Medulla oblongata (tissue), 1 donor: ENCODE measurements at regions not wholly inside any gene's neighbourhood (a gene's known extent, or its start where the extent isn't known, plus 50 kb on each side); places are given as distances from the start of the nearest gene placed in this dataset.
"Not testable (repeated sequence)": the region's sequence is repeated elsewhere in the genome, so short reads cannot be mapped to it uniquely, and the experiment has no call there.

Experiments
- DNase-seq: peaks from one replicate; pipeline ENCODE4 v3.0.0-alpha.2; 2015; ENCODE audit errors: extremely low spot score

DNA sequence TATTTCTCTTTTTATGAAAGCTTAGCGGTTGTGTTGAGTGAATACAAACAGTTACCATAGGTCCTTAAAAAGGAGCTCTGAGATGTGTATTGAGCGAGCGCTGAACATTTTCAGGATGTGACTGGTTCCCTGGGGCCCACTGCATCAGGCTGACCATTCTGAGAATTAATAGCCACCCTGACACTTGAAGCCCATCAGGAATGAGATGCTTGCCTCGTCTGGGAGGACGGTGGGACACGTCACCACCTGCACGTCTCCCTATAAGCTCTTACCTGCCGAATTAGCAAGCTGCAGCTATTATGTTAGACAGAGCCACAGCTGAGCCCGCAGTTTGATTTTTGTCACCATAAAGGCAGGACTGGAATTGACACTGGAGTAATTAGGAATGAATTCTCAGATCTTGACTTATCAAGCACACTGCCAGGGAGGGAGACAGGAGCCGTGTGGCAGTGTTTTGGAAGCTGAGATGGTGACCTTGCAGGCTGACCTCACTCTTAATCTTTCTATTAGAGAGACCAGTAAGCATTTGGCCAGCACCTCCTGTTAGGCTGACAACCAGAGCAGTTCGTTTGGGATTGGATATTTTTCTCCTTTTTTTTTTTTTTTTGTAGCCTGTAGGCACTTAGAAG is 373.1 kb upstream of the WWC1 start:
- DNase-seq: no peak

DNA sequence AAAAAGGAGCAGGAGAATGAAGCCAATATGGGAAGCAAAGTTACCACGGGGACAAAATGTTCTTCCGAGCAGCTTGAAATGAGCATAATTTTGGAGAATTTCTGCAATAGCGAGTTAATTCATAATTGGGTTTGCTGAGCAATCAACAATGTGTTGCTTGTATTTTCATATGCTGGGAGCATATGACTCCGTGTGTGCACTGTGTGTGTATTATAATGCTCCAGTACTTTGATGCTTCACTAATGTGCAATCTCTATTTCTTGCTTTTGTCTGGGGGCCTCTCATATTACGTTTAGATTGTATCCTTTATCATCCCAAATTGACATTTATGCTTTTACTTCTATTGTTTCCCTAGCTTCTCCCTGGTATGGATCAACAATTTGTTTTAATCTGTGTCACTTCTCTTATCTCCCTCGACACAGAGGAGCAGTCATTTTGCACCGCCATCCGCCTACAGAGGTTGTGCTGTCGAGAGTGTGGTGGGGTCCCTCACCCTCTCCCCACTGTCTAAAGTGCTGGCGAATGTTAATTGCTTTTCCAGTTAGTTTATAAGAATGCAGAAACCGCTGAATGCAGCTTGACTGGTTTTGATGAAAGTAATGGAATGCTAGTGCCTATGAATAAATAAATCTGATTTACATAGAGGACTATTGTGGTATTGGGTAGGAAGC is 372.5 kb upstream of the WWC1 start:
- no peak for DNase-seq

DNA sequence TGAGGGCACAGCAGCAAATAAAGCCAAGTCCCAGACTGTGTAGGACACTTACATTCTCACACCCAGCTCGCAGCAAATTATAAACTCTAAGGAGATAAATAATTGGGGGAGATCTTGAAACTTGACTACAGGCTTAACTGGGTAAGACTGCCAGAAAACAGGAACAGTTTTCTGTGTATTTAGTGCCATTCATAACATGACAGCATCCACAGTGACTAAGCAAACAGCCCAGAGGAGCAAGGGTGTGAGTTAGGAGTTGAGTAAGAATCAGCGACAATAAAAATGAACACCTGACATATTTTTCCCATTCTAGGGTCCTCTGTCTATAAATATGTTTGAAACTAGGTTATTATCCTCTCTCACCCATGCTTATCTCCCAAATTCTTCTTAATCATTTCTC is 370.9 kb upstream of the WWC1 start:
- DNase-seq: no peak

DNA sequence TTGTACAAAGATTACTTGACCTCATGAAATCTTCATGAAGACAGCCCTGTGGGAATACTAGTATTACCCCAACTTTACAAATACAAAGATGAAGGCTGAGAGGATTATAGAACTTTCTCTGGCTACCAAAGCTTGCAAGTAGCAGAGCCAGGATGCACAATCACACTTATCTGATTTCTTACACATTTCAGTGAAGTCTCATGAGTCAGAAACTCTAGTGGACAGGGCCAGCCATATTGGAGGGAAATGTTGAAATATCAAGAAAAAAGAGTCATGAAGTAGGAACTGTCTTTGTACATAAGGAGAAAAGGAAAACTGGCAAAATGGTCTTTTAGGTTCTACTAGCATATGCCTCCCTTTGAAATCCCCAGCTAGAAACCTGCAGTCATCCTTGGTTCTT is 369.6 kb upstream of the WWC1 start:
- DNase-seq: no peak

DNA sequence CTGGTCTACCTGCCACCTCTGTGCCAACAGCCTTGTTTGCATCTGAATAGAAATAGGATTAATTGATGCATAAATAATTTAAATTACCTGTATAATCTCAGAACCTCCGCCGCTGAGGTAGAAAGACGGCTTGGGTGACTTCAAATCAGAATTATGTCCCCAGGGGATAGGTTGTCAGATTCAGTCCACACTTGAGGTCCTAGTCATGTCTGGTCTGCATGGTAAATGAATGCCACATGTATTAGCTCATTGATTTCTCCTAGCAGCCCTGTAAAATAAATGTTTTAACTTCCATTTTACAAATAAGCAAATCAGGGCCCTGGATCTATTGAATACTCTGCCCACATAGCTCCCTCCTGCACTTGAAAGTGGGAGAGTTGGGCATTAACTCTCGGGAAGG is 368.0 kb upstream of the WWC1 start:
- DNase-seq: no peak

DNA sequence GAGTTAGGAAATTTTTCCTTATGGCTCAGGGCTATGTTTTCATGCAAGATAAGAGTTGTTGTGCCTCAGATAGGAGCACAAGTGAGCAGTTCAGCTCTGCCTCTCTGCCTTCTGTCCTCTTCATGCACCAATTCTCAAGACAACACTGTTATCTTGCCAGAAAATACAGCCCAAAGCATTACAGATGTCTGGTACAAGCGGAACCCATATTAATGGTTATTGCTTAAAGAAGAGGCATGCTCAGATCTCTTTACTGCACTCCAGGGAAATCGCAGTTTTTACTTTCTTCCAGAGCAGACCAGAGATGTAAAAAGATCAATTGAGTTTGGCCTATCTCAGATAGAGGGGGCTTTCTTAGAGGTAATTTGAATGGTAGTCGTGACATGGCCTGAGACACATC is 361.6 kb upstream of the WWC1 start:
- no peak for DNase-seq

DNA sequence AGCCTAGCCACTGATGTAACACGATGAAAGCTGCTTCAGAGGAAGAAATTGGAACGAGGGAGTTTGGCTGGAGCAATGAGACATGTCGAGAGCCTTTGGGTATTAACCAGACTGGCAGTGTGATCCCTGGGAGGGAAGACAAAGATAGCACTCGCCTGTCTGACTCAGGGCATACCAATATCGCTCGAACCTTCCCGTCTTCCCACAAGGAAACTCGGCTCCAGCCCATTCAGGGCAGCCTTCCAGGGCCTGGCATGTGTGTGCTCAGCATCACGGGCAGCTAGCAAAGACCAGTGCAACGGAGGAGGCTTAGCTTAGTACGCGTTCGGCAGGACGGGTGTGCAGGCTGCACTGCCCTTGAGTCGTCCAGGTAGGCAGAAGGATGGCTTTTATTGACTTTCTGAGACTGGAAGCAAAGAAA is 356.9 kb upstream of the WWC1 start:
- peak; percentile 21 for DNase-seq

DNA sequence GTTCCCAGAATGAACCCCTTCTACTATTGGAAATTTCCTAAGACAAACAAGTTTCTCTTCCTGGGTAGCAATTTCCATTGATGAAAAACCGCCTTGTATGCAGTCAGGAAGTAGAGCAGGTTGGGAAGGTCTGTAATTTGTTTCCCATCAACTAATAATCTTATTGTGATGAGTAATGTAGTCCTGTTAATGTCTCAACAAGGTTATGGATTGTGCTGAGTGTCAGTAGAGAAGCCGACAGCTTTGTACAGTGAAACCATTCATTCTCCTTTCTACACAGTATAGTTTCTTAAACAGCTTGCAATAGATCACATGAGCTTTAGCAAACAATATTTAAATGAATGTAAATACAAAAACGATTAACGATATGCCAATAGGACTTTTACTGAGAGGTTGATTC is 355.4 kb upstream of the WWC1 start:
- DNase-seq: no peak

DNA sequence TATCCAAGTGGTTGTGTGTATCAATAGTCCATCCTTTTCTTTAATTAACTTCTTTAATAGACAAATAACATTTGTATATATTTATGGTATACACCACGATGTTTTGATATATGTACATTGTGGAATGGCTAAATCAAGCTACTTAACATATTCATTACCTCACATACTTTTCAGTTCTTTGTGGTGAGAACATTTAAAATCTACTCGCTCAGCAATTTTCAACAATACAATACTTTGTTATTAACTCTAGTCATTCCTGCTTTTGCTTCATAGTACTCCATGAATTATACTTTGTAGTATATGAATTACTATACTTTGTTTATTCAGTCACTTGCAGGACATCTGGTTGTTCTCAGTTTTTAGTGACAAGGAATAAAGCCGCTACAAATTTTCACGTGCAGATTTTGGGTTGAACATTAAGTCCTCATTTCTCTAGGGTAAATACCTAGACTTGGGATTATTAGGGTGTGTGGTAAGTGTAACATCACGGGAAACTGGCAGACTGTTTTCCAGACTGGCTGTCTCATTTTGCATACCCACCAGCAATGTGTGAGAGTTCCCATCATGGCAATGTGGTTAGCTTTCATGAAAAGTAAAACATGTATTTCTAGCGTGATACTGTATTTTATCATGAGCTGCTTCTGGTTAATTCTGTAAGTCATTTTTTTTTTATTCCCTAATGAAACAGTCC is 354.4 kb upstream of the WWC1 start:
- DNase-seq: no peak

DNA sequence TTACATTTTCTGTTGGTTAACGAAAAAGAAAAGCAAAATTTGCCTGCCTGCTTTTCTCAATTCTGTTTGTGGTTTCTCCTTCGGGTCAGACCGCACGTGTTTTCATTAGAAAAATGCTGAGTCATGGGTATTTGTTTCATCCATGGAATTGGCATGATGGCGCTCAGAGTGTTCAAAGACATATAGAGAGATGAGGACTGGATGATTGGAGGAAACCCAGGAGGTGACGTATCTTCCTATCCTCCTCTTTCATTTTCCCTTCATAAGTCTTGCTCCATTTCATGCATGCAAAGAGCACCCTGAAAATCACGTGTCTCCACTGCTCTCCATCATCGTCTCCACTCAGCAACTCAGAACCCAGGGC is 353.8 kb upstream of the WWC1 start:
- DNase-seq: no peak

DNA sequence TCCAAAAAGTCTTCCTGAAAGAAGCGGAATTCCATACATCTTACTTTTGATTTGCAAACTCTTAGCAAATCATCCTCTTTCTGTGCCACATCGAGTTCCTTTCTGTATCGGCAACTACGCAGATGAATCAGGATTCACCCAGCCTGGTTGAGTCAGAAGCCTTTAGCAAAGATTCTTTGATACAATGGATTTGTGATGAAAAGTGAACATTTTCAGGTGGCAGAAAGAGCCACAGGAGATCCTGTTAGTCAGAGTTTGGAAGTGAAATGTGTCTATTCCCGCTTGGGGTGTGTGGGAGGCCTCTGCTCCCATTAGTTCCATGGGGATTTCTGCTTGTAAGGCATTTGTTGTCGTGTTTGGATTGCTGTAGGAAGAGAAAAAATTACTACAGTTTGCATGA is 351.8 kb upstream of the WWC1 start:
- no peak for DNase-seq

DNA sequence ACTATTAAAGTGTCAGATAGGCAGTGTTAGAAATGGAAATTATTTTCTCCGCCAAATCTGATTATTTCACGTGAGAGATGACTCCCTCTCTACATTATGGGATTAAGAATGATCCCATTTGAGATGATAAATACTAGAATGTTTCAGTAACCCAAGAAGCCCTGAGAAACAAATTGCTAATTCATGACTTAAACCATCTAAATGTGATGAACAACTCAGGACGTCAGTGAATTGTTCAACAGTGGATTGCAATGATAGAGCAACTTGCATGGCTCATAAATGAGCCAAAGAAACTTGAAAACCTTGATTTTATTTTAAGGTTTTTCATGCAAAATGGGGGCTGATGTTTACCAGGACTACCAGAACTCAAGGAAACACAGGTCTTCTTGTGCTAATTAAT is 350.5 kb upstream of the WWC1 start:
- no peak for DNase-seq

DNA sequence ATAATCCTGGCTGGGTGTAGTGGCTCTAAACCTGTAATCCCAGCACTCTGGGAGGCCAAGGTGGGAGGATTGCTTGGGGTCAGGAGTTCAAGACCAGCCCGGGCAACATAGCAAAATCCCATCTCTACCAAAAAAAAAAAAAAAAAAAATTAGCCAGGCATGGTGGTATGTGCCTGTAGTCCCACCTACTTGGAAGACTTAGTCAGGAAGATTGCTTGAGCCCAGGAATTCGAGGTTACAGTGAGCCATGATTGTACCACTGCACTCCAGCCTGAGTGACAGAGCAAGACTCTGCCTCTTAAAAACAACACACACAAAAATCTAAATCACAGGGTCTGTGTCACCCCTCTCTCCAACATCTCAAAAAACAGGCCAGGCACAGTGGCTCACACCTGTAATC is 349.9 kb upstream of the WWC1 start:
- not testable (repeated sequence) for DNase-seq

DNA sequence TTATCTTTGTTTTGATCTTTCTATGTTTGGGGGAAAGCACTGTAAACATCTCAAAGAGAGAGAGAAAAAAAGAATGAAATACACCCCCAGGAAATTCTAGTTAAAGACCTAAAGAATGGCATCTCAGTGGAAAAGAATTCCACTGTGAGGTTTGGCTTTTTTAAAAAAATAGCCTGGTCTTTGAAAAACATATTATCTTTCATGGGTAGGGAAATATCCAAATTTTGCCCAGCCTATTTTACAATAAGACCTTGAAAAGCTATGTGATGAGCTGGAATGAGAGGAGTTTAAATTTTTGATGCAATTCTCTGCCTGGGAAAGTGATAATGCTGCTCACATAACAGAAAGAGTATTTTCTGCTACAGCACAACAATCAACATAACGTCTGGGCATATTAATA is 348.1 kb upstream of the WWC1 start:
- DNase-seq: no peak

DNA sequence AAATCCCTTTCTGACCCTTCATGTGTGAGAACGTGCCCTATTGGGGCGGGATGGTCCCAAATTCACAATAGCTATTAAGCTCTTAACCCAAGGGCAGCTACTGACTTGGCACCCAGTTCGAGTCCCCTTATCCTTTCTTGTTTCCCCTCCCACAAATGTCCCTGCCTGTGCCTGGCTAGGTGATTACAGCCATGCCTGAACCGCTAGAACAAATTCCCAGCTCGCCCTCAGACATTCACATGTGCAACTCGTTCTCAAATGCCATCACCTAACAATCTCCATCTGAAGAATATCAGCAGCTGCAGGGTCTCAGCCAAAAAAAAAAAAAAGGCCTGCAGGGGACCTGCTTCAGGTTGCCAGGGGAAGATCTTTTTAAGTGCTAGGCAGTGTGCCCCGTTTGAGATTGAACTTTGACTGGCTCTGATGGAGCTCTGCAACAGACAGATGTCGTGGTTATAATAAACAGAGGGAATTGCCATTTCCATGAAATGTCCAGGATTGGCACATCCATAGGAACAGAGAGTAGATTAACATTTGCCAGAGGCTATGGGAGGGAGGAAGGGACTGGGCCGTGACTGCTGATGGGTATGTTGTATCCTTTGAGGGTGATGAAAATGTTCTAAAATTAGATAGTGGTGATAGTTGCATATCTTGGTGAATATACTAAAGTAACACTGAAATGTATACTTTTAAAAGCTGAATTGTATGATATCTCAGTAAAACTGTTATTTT is 347.2 kb upstream of the WWC1 start:
- no peak for DNase-seq

DNA sequence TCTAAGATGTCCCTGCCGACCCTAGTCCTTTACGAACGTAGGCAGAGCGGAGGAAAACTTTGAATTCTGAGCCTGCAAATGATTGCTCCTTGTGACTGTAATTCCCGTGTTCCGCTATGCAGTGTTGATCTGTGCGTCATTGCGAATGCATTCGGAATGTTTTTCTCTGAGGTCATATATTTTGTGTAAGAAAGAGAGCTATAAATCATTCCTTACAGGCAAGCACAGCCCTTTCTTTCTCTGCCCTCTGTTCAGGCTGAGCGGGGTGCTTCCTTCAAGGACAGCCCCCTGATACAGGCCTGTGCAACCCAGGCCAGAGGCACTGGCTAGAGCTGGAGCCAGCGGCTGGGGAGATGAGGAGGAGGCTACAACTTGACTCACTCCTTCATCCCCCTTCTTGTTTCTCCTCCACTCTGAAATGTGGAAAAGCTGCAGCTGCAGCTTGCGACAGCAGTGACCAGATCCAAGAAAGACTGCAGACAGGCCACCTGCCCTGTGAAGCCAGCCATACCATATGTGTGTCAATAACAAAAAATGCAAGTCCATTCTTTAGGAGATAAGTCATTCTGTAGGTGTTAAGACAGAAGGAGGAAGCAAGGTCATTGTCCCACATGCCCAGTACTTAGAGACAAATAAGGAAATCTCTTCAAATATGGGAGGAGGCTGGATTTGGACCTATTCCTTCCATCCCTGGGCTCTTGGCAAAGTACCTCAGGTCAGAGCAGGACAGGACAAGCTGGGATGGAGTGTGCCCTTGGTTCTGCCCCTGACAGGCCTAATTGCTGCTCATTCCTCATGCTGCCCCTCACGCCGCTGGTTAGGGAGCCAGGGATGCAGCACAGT is 345.7 kb upstream of the WWC1 start:
- no peak for DNase-seq

DNA sequence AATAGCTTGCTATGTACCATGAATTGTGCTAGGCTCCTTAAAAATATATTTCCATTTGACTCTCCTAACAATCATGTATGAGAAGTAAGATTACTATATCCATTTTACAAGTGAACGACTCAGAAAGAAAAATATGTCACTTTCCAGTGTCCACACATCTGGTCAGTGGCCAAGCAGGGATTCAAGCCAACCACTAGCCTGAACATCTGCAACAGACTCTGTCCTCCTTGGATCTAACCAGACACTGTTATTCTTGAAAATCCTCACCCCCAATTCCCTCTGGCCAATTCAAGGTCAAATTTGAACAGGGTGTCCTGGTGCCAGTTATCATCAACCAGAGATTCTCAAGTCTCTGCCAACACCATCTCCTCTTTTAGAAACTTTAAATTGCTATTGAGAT is 344.1 kb upstream of the WWC1 start:
- DNase-seq: no peak

DNA sequence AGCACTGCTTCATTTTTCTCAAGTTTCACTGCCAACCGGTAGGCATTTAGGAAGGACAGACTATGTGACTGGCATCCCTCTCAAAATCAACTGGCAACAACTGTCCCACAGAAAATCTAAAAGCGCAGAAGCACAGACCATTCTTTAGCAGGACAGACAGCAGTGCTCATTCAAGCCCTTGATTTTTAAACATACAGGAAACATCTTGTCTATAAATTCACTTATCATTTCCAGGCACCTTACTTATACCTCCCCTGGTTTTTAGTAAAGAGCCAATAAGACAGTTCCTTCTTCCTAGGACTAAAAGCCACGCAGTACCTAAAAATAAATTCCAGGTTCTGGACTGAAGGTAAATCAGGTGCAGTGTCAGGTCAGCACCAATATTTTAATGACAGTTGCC is 343.2 kb upstream of the WWC1 start:
- no peak for DNase-seq

DNA sequence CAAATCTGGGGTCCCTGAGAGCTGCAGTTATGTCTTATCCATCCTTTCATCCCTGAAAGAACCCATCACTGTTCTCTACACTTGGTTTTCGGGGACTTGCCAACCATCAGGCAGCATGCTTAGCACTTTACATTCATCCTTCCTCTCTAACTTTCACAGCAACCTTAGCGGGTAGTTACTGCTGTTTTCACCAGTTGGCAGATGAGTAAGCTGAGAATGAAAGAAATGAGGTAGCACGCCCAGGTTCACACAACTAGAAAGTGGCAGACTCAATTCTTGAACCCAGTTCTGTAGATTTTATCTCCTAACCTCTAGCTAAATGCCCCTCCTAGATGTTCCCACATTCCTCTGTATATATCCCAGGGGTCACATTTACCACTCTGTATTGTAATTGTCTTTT is 342.0 kb upstream of the WWC1 start:
- DNase-seq: no peak

DNA sequence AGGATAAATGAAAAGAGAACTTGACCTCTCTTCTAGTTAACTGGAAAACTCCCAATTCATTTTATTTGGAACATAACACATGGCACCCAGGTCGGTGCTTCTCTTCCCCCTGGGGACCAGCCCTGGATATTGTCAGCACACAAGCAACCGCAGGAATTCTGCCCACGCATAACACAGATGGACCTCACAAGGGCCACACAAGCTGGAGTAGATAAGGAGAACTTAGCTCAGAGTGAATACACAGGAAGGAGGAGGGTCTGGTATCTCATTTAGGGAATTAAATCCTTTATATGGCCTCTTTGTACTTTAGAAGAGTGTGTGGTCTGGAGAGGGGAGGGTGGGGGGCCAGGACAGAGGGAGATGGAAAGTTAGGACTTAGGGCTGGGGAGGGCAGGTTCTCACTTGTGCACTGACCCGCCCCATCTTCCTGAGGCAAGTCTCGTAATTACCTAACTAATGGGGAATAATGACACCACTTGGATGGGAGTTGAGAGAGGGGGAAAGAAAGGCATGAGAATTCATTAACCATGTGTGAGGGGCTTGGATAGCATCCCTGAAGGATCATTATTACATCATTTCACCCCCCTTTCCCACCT is 341.2 kb upstream of the WWC1 start:
- DNase-seq: no peak

DNA sequence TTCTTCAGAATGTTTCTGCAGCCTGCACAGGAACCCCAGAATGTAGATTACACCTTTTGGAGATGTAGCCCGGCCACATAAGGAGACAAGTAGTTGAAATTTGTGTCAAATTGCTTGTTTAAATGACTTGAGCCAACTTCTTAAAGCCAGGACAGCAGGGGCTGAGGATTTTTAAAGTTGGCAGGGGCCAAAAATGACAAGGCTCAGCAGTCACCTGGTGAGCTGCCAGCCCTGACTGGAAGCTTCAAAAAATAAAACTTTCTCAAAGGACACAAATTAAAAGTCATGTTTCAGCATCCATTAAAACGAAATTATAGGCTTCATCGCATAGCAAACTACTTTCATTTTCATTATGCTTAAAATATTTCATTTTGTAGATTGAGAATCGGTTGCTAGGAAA is 340.3 kb upstream of the WWC1 start:
- no peak for DNase-seq
